B cell (primary cell): ENCODE measurements at regions not wholly inside any gene's neighbourhood (a gene's known extent, or its start where the extent isn't known, plus 50 kb on each side); places are given as distances from the start of the nearest gene placed in this dataset.

ENCODE experiments used
- ATAC-seq: fragments of 200-7000 bp; cut with Tn5 transposase; one replicate; pipeline ENCODE4 v1.10.0; 2021; ENCODE audit warnings: low read depth, mild to moderate bottlenecking, moderate number of reproducible peaks, moderate library complexity
- CTCF ChIA-PET: fragments of 350-600 bp; sonication (Branson Sonifier 250); formaldehyde crosslinking; loops from one replicate; lab custom pipeline; 2021; ENCODE audit warnings: antibody characterized with exemption, inconsistent platforms; lab: Charles Lee
- POLR2A ChIA-PET: fragments of 350-600 bp; sonication (Branson Sonifier 250); formaldehyde crosslinking; loops from one replicate; lab custom pipeline; 2021; ENCODE audit warnings: antibody characterized with exemption; lab: Charles Lee
- DNase-seq: peaks from one replicate; pipeline ENCODE4 v3.0.0; 2013
- H2AFZ ChIP-seq: 2 replicates; pipeline ENCODE4 v1.6.1; 2012; ENCODE audit warnings: mild to moderate bottlenecking, low read depth, low read length; ENCODE audit not compliant: insufficient read depth, poor library complexity, severe bottlenecking
- H3K27ac ChIP-seq, 2 donors: 1 replicate in 1 of 2; 2 replicates in 1 of 2; pipeline ENCODE4 v1.5.1; 2012 to 2013; ENCODE audit warnings: low read length in 2 of 2, mild to moderate bottlenecking in 2 of 2, moderate library complexity in 1 of 2
- H3K27me3 ChIP-seq, 4 experiments: fragments of 200-600 bp in 1 of 4; sonication (generic) in 1 of 4; replicated peaks in 1 of 4; 1 replicate in 2 of 4; 2 replicates in 2 of 4; pipeline versions ENCODE4 v1.6.1 to v1.7.0; 2013 to 2016; ENCODE audit warnings: low read length in 3 of 4, mild to moderate bottlenecking in 2 of 4, mixed read lengths in 1 of 4, moderate library complexity in 1 of 4; ENCODE audit not compliant: insufficient read depth in 4 of 4, control insufficient read depth in 3 of 4; ENCODE audit errors: control extremely low read depth in 1 of 4
- H3K36me3 ChIP-seq, 2 experiments: replicated peaks in 1 of 2; 1 replicate in 1 of 2; 2 replicates in 1 of 2; pipeline versions ENCODE4 v1.6.1 to v1.7.1; 2013; ENCODE audit warnings: low read length in 1 of 2; ENCODE audit not compliant: insufficient read depth in 2 of 2, control insufficient read depth in 1 of 2; ENCODE audit errors: control extremely low read depth in 1 of 2, extremely low read depth in 1 of 2
- H3K4me1 ChIP-seq, 2 donors: fragments of 200-600 bp in 1 of 2; sonication (generic) in 1 of 2; 1 replicate in 1 of 2; 2 replicates in 1 of 2; pipeline versions ENCODE4 v1.5.1 to v1.6.1; 2013 to 2017; ENCODE audit warnings: low read length in 2 of 2; ENCODE audit not compliant: control insufficient read depth in 2 of 2, insufficient read depth in 2 of 2
- H3K4me2 ChIP-seq: replicated peaks from 2 replicates; pipeline ENCODE3; 2012; ENCODE audit warnings: mild to moderate bottlenecking, low read depth, low read length; ENCODE audit not compliant: poor library complexity, severe bottlenecking
- H3K4me3 ChIP-seq, 5 experiments: fragments of 200-600 bp in 1 of 5; sonication (generic) in 1 of 5; 1 replicate in 3 of 5; 2 replicates in 2 of 5; pipeline versions ENCODE4 v1.5.1 to v1.7.0; 2011 to 2016; ENCODE audit warnings: low read length in 4 of 5, mild to moderate bottlenecking in 4 of 5, low read depth in 2 of 5, control low read depth in 1 of 5, moderate library complexity in 1 of 5; ENCODE audit not compliant: insufficient read depth in 1 of 5; ENCODE audit errors: control extremely low read depth in 1 of 5, extremely low read depth in 1 of 5
- H3K79me2 ChIP-seq: fragments of 200-600 bp; sonication (generic); one replicate; pipeline ENCODE4 v1.6.0; 2016; ENCODE audit warnings: low read length; ENCODE audit not compliant: control insufficient read depth, insufficient read depth
- H3K9ac ChIP-seq: fragments of 200-600 bp; sonication (generic); 2 replicates; pipeline ENCODE4 v1.6.1; 2017; ENCODE audit warnings: mild to moderate bottlenecking, low read length, moderate library complexity
- H3K9me3 ChIP-seq, 3 donors: one replicate each; pipeline versions ENCODE4 v1.6.1 to v1.7.1; 2013; ENCODE audit warnings: low read length in 2 of 3; ENCODE audit not compliant: control insufficient read depth in 2 of 3, insufficient read depth in 1 of 3; ENCODE audit errors: control extremely low read depth in 1 of 3
- H4K20me1 ChIP-seq: 2 replicates; pipeline ENCODE4 v1.6.0; 2012; ENCODE audit warnings: mild to moderate bottlenecking, low read length; ENCODE audit not compliant: insufficient read depth, control insufficient read depth, poor library complexity, severe bottlenecking
- H3K27ac Mint-ChIP-seq: one replicate; pipeline ENCODE4 v1.8.0; 2021; ENCODE audit warnings: mixed read lengths
- H3K27me3 Mint-ChIP-seq: one replicate; pipeline ENCODE4 v1.8.0; 2021; ENCODE audit warnings: mixed read lengths
- H3K4me1 Mint-ChIP-seq: one replicate; pipeline ENCODE4 v1.8.0; 2021; ENCODE audit warnings: mixed read lengths
- H3K4me3 Mint-ChIP-seq: one replicate; pipeline ENCODE4 v1.8.0; 2021; ENCODE audit warnings: mixed read lengths
- H3K9me3 Mint-ChIP-seq: one replicate; pipeline ENCODE4 v1.8.0; 2022; ENCODE audit warnings: mixed read lengths; ENCODE audit not compliant: insufficient read depth
- EZH2 ChIP-seq: IDR thresholded peaks from 2 replicates; pipeline ENCODE4 v1.6.1; 2012; ENCODE audit warnings: borderline replicate concordance, low read depth, mild to moderate bottlenecking, moderate library complexity, low read length; ENCODE audit not compliant: insufficient read depth, poor library complexity, severe bottlenecking
- WGBS: methylation state at CpG from one replicate; pipeline ENCODE4 v1.1.5; 2013; ENCODE audit warnings: missing lambda C conversion rate; ENCODE audit not compliant: insufficient coverage; 5-methylcytosine and 5-hydroxymethylcytosine counted together
- intact Hi-C: fragments of 100-400 bp; cut with micrococcal nuclease; formaldehyde crosslinking; loops from one replicate; pipeline ENCODE4 v1.10.0; 2022
- TF ChIP-seq, protein P1 (sequence below): fragments of 200-600 bp; IDR thresholded peaks from one replicate; pipeline ENCODE4 v1.8.0; 2022; ENCODE audit warnings: antibody characterized with exemption, mild to moderate bottlenecking

DNA sequence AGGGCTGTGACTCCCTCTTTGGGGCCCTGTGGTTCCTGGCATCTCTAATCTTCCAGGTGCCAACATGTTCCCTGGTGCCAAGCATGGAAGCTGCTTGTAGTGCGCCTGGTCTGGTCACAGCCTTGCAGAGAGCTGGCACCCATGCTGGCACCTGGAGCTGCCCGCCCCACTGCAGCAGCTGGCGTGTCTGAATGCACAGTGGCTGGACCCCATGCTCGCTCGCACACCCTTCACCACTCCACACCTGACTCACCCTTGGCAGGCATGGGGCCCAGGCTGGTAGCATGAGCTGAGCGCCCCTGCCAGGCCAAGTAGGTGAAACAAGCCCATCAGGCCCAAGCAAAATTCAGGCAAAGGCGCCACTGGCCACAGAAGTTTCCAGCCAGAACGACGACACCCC lies 119.1 kb downstream of the DNAAF6 start:
- H4K20me1 ChIP-seq, result no peaks in the 10 kb centered on the region
- H3K9ac ChIP-seq, result no peak overlapping the region
- H3K4me1 Mint-ChIP-seq, result no peaks in the 10 kb centered on the region
- CTCF ChIA-PET, result no interaction called here
- no peak overlapping the region for H3K27ac Mint-ChIP-seq
- H3K4me2 ChIP-seq, result no peak overlapping the region
- intact Hi-C loops, result no loop called here
- H3K27me3 Mint-ChIP-seq, result no peaks in the 10 kb centered on the region
- TF ChIP-seq EZH2, result no peak
- TF ChIP-seq, protein P1, sequence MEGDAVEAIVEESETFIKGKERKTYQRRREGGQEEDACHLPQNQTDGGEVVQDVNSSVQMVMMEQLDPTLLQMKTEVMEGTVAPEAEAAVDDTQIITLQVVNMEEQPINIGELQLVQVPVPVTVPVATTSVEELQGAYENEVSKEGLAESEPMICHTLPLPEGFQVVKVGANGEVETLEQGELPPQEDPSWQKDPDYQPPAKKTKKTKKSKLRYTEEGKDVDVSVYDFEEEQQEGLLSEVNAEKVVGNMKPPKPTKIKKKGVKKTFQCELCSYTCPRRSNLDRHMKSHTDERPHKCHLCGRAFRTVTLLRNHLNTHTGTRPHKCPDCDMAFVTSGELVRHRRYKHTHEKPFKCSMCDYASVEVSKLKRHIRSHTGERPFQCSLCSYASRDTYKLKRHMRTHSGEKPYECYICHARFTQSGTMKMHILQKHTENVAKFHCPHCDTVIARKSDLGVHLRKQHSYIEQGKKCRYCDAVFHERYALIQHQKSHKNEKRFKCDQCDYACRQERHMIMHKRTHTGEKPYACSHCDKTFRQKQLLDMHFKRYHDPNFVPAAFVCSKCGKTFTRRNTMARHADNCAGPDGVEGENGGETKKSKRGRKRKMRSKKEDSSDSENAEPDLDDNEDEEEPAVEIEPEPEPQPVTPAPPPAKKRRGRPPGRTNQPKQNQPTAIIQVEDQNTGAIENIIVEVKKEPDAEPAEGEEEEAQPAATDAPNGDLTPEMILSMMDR, result no peak
- no peak overlapping the region for H3K27ac ChIP-seq
- no peaks in the 10 kb centered on the region for H3K79me2 ChIP-seq
- H3K9me3 Mint-ChIP-seq, result no peaks in the 10 kb centered on the region
- no peaks in the 10 kb centered on the region for H3K9me3 ChIP-seq
- DNase-seq (no peak), ATAC-seq (no peak)
- no peak overlapping the region for H3K4me3 Mint-ChIP-seq
- no peaks in the 10 kb centered on the region for H3K4me1 ChIP-seq
- H3K36me3 ChIP-seq, result no peaks in the 10 kb centered on the region
- H2AFZ ChIP-seq, result no peak overlapping the region
- 95% methylated on average over 4 of the region's 9 CpGs for WGBS
- no peak overlapping the region for H3K4me3 ChIP-seq
- H3K27me3 ChIP-seq, result peaks cover 0 to 3% (median 0%) of the 10 kb centered on the region in 4 experiments
- POLR2A ChIA-PET, result no interaction called here

DNA sequence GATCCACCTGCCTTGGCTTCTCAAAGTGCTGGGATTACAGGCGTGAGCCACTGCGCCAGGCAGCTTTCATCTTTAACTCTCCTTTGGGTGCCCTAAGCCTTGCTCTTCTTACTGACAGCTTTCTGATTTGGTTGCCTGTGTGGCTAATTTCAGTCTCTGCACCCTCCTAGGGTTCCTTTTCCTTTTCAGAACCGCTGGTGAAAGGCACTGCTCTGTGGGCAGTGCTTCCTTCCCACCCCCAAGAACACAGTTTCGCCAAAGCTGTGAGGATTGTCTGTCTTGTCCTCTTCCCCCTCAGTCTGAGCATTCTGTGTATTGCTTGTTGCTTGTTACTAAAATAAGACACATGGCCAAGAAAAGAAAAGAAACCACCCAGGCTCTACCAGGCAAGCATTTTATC lies 101.4 kb upstream of the FRMPD3 start:
- Histone ChIP-seq H3K36me3 (no peaks in the 10 kb centered on the region), H3K4me1 (no peaks in the 10 kb centered on the region), H3K4me3 (no peak overlapping the region), H3K9me3 (no peaks in the 10 kb centered on the region), H3K27me3 (no peaks in the 10 kb centered on the region), H3K27ac (no peak overlapping the region), H3K4me2 (no peak overlapping the region), H4K20me1 (no peaks in the 10 kb centered on the region), H3K9ac (no peak overlapping the region), H2AFZ (no peak overlapping the region), H3K79me2 (no peaks in the 10 kb centered on the region)
- no peak for TF ChIP-seq EZH2
- TF ChIP-seq, protein P1, result no peak
- H3K27ac Mint-ChIP-seq, result no peak overlapping the region
- H3K27me3 Mint-ChIP-seq, result peaks cover 12% of the 10 kb centered on the region
- no peaks in the 10 kb centered on the region for H3K9me3 Mint-ChIP-seq
- no peak overlapping the region for H3K4me3 Mint-ChIP-seq
- H3K4me1 Mint-ChIP-seq, result no peaks in the 10 kb centered on the region
- ChIA-PET POLR2A (no interaction called here), CTCF (no interaction called here)
- DNase-seq (no peak), ATAC-seq (no peak)
- intact Hi-C loops, result no loop called here
- WGBS, result no CpG with 5 or more reads among the region's 4 CpGs
